H1 (cell line): ENCODE measurements at regions not wholly inside any gene's neighbourhood (a gene's known extent, or its start where the extent isn't known, plus 50 kb on each side); places are given as distances from the start of the nearest gene placed in this dataset.

Experiments used
- ASH2L ChIP-seq: fragments of 200-600, 300-600 bp; sonication (generic); IDR thresholded peaks from one replicate; pipeline ENCODE4 v1.7.1; 2017; ENCODE audit warnings: low read length
- CHD7 ChIP-seq: fragments of 300-600 bp; sonication (generic); IDR thresholded peaks from 2 replicates; pipeline ENCODE4 v1.7.1; 2012; ENCODE audit warnings: low read length, moderate library complexity, mild to moderate bottlenecking, inconsistent platforms; ENCODE audit not compliant: insufficient replicate concordance
- FOSL1 ChIP-seq: IDR thresholded peaks from 2 replicates; pipeline ENCODE4 v1.6.1; 2011; ENCODE audit warnings: mild to moderate bottlenecking, low read depth, low read length, moderate library complexity; ENCODE audit not compliant: insufficient read depth
- HDAC2 ChIP-seq, 2 experiments: fragments of 300-600 bp in 1 of 2; sonication (generic) in 1 of 2; IDR thresholded peaks; 2 replicates each; pipeline ENCODE4 v1.6.1; 2011 to 2012; ENCODE audit warnings: low read depth in 2 of 2, low read length in 2 of 2, mild to moderate bottlenecking in 2 of 2, moderate library complexity in 2 of 2, borderline replicate concordance in 1 of 2, inconsistent platforms in 1 of 2
- HDAC6 ChIP-seq: IDR thresholded peaks from one replicate; pipeline ENCODE4 v1.7.1; 2012; ENCODE audit warnings: low read depth, mild to moderate bottlenecking, inconsistent platforms, low read length, moderate library complexity
- JUN ChIP-seq: IDR thresholded peaks from 2 replicates; pipeline ENCODE4 v1.6.1; 2011; ENCODE audit warnings: low read depth, mild to moderate bottlenecking, improper control_type of control experiment, low read length
- JUND ChIP-seq: IDR thresholded peaks from 2 replicates; pipeline ENCODE4 v1.6.1; 2011; ENCODE audit warnings: mild to moderate bottlenecking, improper control_type of control experiment, low read length
- KDM4A ChIP-seq: IDR thresholded peaks from one replicate; pipeline ENCODE4 v1.7.1; 2012; ENCODE audit warnings: low read depth, mild to moderate bottlenecking, moderate library complexity, low read length, inconsistent platforms; ENCODE audit not compliant: severe bottlenecking
- SP1 ChIP-seq: IDR thresholded peaks from 2 replicates; pipeline ENCODE4 v1.6.1; 2011; ENCODE audit warnings: low read depth, low read length
- SRF ChIP-seq: IDR thresholded peaks from 2 replicates; pipeline ENCODE4 v1.6.1; 2011; ENCODE audit warnings: mild to moderate bottlenecking, low read depth, low read length, moderate library complexity
- TAF1 ChIP-seq: IDR thresholded peaks from 2 replicates; pipeline ENCODE4 v1.6.1; 2011; ENCODE audit warnings: mild to moderate bottlenecking, low read depth, low read length

GRCh38 chr13:34148359-34148758 is 330.4 kb downstream of the RFC3 start (continued):
- no peak for TF ChIP-seq CHD7
- no peak for TF ChIP-seq FOSL1
- no peak for TF ChIP-seq KDM4A
- no peak for TF ChIP-seq SRF
- TF ChIP-seq HDAC2 (IDR thresholded peaks at IDR 0.05; ENCODE audit: borderline replicate concordance in 1 of 2, low read depth in 2 of 2, low read length in 2 of 2): no peak
- no peak for TF ChIP-seq JUN
- no peak for TF ChIP-seq SP1
- TF ChIP-seq TAF1: no peak
- no peak for TF ChIP-seq JUND
- TF ChIP-seq HDAC6: no peak
- no peak for TF ChIP-seq ASH2L
- TF ChIP-seq, all 59 proteins: peak for 0
